ENCODE measurements at regions not wholly inside any gene's neighbourhood (a gene's known extent, or its start where the extent isn't known, plus 50 kb on each side); places are given as distances from the start of the nearest gene placed in this dataset.
A peak's percentile ranks its signal among the peaks of the same experiment; 100 is the strongest.

GRCh38 chr1:112322983-112323678 lies 72.9 kb upstream of the CTTNBP2NL start:
- FAIRE-seq: no peak
- no peak for DNase-seq (ENCODE audit: insufficient read length, low spot score)
- no peak for TF ChIP-seq CTCF (IDR thresholded peaks at IDR 0.05; ENCODE audit: insufficient read depth, missing control alignments)

- FAIRE-seq (no peak), DNase-seq (ENCODE audit: insufficient read length, low spot score) (no peak)
- no peak for TF ChIP-seq CTCF (IDR thresholded peaks at IDR 0.05; ENCODE audit: insufficient read depth, missing control alignments)
Observed at GRCh38 chr1:112325504-112325903, 70.5 kb upstream of the CTTNBP2NL start.

GRCh38 chr1:112328600-112328999 lies 67.4 kb upstream of the CTTNBP2NL start:
- no peak for TF ChIP-seq CTCF (IDR thresholded peaks at IDR 0.05; ENCODE audit: insufficient read depth, missing control alignments)
- FAIRE-seq (no peak), DNase-seq (ENCODE audit: insufficient read length, low spot score) (no peak)

GRCh38 chr1:112332176-112333150 lies 63.6 kb upstream of the CTTNBP2NL start:
- DNase-seq (ENCODE audit: insufficient read length, low spot score): no peak

GRCh38 chr1:112335351-112335750 lies 60.7 kb upstream of the CTTNBP2NL start:
- DNase-seq (ENCODE audit: insufficient read length, low spot score) (no peak), FAIRE-seq (no peak)
- TF ChIP-seq CTCF (IDR thresholded peaks at IDR 0.05; ENCODE audit: insufficient read depth, missing control alignments): no peak

More at GRCh38 chr1:112332176-112333150, 63.6 kb upstream of the CTTNBP2NL start:
- no peak for TF ChIP-seq CTCF (IDR thresholded peaks at IDR 0.05; ENCODE audit: insufficient read depth, missing control alignments)
- no peak for FAIRE-seq

GRCh38 chr1:112337028-112337531 lies 58.9 kb upstream of the CTTNBP2NL start:
- TF ChIP-seq CTCF (IDR thresholded peaks at IDR 0.05; ENCODE audit: insufficient read depth, missing control alignments): peak; percentile 50
- no peak for FAIRE-seq
- DNase-seq (ENCODE audit: insufficient read length, low spot score): no peak

Data from D721Med (cell line).